Type B pancreatic cell (in vitro differentiated cells): ENCODE measurements at regions not wholly inside any gene's neighbourhood (a gene's known extent, or its start where the extent isn't known, plus 50 kb on each side); places are given as distances from the start of the nearest gene placed in this dataset.

Source experiments
- DNase-seq: peaks from one replicate; pipeline ENCODE4 v3.0.0; 2021; ENCODE audit warnings: mixed read lengths; ENCODE audit not compliant: unreplicated experiment; ENCODE audit errors: extremely low spot score
- H3K27ac Mint-ChIP-seq: 2 replicates; pipeline ENCODE4 v1.8.0; 2021; ENCODE audit warnings: mild to moderate bottlenecking, mixed read lengths
- H3K27me3 Mint-ChIP-seq: 2 replicates; pipeline ENCODE4 v1.8.0; 2021; ENCODE audit warnings: mixed read lengths
- H3K36me3 Mint-ChIP-seq: 2 replicates; pipeline ENCODE4 v1.8.0; 2021; ENCODE audit warnings: mixed read lengths
- H3K4me1 Mint-ChIP-seq: one replicate; pipeline ENCODE4 v1.8.0; 2021; ENCODE audit warnings: mixed read lengths; ENCODE audit not compliant: unreplicated experiment
- H3K4me3 Mint-ChIP-seq: 2 replicates; pipeline ENCODE4 v1.8.0; 2021; ENCODE audit warnings: mild to moderate bottlenecking, mixed read lengths
- H3K9me3 Mint-ChIP-seq: 2 replicates; pipeline ENCODE4 v1.8.0; 2021; ENCODE audit warnings: mixed read lengths
- CTCF ChIP-seq: fragments of 200-600 bp; sonication (generic); conservative IDR thresholded peaks from 2 replicates; pipeline ENCODE4 v1.5.0; 2021; ENCODE audit warnings: antibody characterized with exemption, mild to moderate bottlenecking

- H3K27me3 Mint-ChIP-seq = peaks cover 10% of the 10 kb centered on the region
- H3K4me1 Mint-ChIP-seq = peaks cover 24% of the 10 kb centered on the region
- TF ChIP-seq CTCF = no peak
- no peaks in the 10 kb centered on the region for H3K36me3 Mint-ChIP-seq
- DNase-seq = no peak
- H3K27ac Mint-ChIP-seq = no peak overlapping the region
- H3K4me3 Mint-ChIP-seq = no peak overlapping the region
- H3K9me3 Mint-ChIP-seq = peaks cover 4% of the 10 kb centered on the region
Observed at GRCh38 chr16:86632206-86632605, 53.9 kb downstream of the FOXL1 start.

GRCh38 chr16:86632944-86633343 lies 54.6 kb downstream of the FOXL1 start:
- Mint-ChIP-seq H3K4me3 (no peak overlapping the region), H3K9me3 (peaks cover 4% of the 10 kb centered on the region), H3K4me1 (peaks cover 25% of the 10 kb centered on the region), H3K27me3 (peaks cover 16% of the 10 kb centered on the region), H3K27ac (no peak overlapping the region), H3K36me3 (no peaks in the 10 kb centered on the region)
- DNase-seq = no peak
- no peak for TF ChIP-seq CTCF

GRCh38 chr16:86634292-86634691 lies 55.9 kb downstream of the FOXL1 start:
- Mint-ChIP-seq H3K36me3 (no peaks in the 10 kb centered on the region), H3K4me1 (peaks cover 30% of the 10 kb centered on the region), H3K4me3 (no peak overlapping the region), H3K27ac (no peak overlapping the region), H3K27me3 (peaks cover 27% of the 10 kb centered on the region), H3K9me3 (peaks cover 4% of the 10 kb centered on the region)
- no peak for DNase-seq
- TF ChIP-seq CTCF = no peak

GRCh38 chr16:86635176-86635876 lies 57.0 kb downstream of the FOXL1 start:
- H3K36me3 Mint-ChIP-seq = no peaks in the 10 kb centered on the region
- peaks cover 30% of the 10 kb centered on the region for H3K4me1 Mint-ChIP-seq
- H3K4me3 Mint-ChIP-seq = no peak overlapping the region
- peaks cover 4% of the 10 kb centered on the region for H3K9me3 Mint-ChIP-seq
- peak overlapping the region; percentile 23 for H3K27ac Mint-ChIP-seq
- peaks cover 29% of the 10 kb centered on the region for H3K27me3 Mint-ChIP-seq
- TF ChIP-seq CTCF = no peak
- no peak for DNase-seq

- no peak for TF ChIP-seq CTCF
- H3K27me3 Mint-ChIP-seq = peaks cover 29% of the 10 kb centered on the region
- no peak overlapping the region for H3K27ac Mint-ChIP-seq
- peak overlapping the region; percentile 16 for H3K4me3 Mint-ChIP-seq
- no peak for DNase-seq
- H3K9me3 Mint-ChIP-seq = peaks cover 4% of the 10 kb centered on the region
- H3K4me1 Mint-ChIP-seq = peaks cover 30% of the 10 kb centered on the region
- H3K36me3 Mint-ChIP-seq = no peaks in the 10 kb centered on the region
Observed at GRCh38 chr16:86635926-86636325, 57.6 kb downstream of the FOXL1 start.
